ENCODE measurements at regions not wholly inside any gene's neighbourhood (a gene's known extent, or its start where the extent isn't known, plus 50 kb on each side); places are given as distances from the start of the nearest gene placed in this dataset.

DNA sequence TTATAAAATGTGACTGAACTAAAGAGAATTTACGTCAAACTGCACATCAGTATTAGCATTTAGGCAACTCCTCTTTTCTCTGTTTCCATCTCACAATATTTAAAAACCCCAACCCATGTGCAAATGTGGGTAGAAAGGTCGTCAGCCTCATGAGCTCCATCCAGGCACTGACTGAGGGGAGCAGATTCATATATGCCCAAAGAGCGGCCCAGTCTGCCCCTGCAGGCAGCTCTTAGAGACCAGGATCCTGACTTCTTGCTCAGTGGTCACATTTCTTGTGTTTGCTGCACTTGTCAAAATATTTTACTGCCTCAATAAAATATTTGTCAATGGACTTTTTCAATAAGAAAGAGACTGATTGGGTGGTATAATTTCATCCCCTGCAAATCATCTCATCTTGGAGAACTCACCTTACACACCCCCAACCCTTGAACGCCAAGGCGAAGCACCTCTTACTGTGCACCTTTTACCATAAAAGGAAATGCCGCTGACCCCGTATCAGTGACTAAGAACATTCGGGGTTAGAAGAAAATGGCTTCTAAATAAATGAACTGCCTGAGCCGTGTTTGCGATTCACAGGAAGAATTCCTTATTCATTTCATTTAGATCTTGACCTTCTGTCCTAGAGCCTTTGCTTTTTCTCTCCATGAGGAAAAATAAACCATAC lies 418.8 kb downstream of the BCL11B start:
- TF ChIP-seq, protein P1, sequence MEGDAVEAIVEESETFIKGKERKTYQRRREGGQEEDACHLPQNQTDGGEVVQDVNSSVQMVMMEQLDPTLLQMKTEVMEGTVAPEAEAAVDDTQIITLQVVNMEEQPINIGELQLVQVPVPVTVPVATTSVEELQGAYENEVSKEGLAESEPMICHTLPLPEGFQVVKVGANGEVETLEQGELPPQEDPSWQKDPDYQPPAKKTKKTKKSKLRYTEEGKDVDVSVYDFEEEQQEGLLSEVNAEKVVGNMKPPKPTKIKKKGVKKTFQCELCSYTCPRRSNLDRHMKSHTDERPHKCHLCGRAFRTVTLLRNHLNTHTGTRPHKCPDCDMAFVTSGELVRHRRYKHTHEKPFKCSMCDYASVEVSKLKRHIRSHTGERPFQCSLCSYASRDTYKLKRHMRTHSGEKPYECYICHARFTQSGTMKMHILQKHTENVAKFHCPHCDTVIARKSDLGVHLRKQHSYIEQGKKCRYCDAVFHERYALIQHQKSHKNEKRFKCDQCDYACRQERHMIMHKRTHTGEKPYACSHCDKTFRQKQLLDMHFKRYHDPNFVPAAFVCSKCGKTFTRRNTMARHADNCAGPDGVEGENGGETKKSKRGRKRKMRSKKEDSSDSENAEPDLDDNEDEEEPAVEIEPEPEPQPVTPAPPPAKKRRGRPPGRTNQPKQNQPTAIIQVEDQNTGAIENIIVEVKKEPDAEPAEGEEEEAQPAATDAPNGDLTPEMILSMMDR (conservative IDR thresholded peaks at IDR 0.05): no peak
- TF ChIP-seq ZFX (IDR thresholded peaks at IDR 0.05): no peak
